NCI-H128 (cell line): ENCODE measurements at regions not wholly inside any gene's neighbourhood (a gene's known extent, or its start where the extent isn't known, plus 50 kb on each side); places are given as distances from the start of the nearest gene placed in this dataset.

Experiments used
- DNase-seq: peaks from one replicate; lab custom pipeline; 2025; ENCODE audit not compliant: unreplicated experiment; lab: John Stamatoyannopoulos, UW

DNA sequence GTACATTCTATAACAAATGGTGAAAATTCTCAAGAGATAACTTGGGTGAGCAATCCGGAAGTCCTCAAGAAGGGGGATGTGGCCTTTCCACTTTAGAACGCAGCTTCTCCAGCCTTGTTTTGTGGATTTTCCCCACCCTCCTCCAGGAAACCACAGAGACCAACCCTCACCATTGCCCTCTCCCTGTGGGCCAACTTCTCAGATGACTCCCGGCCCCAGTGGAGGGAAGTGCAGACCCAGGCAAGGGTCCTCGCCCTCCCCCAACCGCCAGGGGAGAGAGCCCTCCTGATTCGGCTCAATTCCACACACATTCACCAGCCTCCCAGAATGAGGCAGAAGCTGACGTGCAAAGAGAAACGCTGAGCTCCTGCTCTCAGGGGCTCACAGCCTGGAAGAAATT, 277.2 kb downstream of the EIPR1 start:
- no peak for DNase-seq

DNA sequence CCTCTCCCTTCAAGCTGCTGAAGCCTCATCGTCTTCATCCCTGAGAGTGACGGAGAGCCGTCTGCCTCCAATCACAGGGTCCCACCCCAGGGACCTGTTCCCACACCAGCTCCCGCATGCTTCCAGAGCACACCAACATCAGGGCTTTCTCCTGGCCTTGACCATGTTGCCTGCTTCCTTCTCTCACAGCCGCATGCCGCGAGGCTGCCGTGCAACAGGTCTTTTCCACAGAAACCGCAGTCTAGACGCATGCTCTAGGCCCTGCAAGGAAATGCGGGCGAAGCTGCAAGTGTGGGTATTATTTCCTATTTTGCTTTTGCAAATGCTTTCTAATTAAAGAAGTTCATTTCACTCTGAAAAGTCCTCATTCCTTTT, 277.8 kb downstream of the EIPR1 start:
- no peak for DNase-seq

DNA sequence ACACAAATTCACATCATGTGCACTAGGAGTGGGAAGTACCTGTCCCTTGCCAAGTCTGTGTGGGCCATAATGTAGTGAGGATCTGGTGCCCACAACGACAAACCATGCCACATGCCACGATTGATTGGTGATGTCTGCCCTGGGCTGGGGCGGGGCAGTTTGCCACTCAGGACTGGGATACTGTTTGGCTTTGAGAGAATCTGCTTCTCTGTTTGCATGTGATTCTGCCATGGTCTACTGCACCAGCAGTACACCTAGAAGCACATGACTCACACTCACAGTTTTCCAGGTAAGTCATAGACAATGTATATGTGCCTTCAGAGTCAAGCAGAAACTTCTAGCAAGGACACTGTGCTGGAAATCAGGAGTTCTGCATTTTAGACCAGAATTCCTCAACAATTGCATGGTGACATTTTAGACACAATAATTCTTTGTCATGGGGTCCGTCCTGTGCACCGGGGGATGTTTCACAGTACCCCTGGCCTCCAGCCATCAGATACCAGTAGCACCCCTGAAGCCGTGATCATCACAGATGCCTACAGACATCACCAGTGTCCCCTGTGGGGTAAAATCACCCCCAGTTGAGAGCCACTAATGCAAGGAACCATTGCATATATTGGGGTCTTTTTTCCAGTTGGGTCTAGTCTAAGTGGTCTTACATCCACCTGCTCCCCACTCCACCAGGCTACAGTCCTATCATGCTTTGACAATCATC, 278.3 kb downstream of the EIPR1 start:
- DNase-seq = no peak

DNA sequence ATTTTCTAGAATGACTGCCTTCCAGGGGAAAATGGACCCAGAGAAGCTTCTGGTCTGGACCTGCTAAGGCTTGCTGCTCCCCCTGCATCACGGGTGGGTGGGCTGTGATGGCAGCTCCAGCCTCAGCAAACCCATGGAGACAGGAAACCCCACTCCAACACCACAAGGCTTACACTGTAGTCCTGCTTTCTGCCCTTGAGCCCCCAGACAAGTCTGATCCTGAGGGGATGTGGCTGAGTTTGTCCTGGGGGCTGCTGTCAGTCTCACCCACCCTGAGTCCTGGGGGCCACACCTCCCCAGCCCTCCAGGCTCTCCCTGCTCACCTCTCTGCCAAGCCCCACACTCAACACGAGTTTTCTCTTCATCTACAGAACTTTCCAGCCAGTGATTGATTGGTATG, 279.4 kb downstream of the EIPR1 start:
- no peak for DNase-seq

DNA sequence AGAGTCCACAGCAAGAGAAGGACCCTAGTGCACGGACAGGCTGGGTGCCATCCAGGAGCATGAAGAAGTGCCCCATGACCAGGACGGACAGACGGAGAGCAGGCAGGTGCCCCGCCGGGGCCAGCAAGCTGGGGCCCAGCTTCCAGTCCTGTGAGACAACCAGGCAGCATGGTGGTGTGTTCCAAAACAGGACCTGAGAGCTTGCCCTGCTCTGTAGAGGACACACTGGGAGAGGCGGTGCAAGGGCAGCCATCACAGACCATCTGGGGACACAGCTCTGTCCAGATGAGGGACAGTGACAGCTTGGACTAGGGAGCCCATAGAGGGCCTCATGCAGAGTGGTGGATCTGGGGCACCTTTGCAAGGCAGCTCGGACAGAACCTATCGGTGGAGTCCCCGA, 279.8 kb downstream of the EIPR1 start:
- no peak for DNase-seq

DNA sequence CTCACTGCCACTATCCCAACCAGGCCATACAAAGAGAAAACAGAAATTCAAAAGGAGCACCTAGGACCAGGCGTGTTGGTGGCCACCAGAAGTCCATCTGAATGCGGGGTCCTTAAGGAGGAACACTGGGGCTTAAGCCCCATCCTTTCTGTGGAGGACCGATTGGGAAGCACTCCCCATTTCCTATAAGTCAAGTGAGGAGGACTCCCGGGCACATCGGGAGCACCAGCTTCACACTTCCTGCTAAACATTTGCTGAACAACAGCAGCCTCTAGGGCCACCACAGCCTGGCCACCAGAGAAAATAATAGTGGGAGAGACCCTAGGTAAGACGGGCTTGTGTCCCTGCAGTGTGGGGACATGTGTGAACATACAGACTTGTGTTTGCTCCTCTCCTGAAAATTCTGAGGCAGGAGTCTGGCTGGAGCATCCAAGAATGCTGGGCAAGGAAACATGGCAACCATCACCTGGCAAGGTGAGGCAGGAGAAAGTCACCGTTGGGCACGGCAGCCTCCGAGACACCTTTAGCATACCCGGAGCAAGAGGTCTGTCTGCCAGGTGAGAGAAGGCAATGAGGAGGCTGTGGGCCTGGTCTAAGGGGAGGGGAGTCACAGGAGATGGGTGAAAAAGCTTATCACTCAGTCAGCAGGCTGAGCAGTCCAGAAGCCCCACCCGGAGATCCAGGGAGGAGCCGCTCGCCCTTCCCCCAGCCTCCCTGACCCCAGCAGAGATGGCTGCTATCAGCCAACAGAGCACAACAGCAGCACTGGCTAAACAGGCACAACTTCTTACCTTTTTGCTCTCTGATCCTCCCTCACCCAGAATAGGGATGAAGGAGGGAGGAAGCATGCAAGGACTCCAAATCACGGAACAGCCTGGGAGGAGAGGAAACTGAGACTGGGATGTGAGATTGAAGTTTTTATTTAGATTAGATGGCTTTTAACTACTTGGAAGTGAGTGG, 282.3 kb downstream of the EIPR1 start:
- no peak for DNase-seq

DNA sequence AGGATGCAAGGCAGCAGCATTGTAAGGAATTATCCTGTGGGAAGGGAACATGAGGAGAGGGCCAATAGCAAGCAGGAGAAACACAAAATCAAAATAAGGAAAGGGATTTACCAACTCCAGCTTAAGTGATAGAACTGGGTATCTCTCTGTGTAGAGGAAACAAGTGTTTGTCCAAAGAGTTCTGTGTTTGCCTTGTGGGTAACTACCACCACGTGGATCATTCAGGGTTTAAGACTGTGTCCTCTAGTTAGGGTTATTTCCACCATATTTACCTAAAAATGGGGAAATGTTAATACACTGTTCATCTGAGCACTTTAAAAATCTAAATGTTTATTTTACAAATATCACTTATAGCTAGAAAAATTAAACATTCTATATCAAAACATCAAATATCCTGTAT, 283.3 kb downstream of the EIPR1 start:
- no peak for DNase-seq

DNA sequence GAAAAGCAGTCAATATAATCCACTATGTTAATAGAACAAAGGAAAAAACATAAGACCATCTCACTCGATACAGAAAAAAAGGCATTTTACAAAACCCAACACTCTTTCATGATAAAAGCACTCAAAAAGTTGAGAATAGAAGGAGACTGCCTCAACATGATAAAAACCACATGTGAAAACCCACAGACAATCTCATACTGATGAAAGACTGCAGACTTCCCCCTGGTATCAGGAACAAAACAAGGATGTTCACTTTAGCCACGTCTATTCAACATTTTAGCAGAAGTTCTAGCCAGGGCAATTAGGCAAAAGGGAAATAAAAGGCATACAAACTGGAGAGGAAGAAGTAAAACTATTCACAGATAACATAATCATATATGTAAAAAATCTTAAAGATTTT, 285.9 kb downstream of the EIPR1 start:
- DNase-seq = no peak

DNA sequence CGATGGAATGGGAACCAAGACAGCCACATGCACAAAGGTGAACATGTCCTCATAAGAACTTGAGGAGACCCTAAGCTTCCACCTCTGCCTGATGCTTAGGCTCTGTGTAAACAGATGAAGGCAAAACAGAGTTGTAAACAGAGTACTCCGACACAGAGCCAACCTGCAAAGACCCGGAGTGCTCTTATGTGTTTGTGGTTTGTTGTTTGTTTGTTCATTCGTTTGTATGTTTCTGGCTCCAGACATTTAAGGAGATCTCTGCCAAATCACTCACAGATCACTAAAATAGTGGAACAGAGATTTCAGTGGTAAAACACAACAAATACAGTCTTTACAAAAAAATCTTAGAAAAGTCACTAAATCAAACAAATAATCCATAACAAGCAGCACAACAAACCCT, 294.9 kb downstream of the EIPR1 start:
- DNase-seq = no peak

DNA sequence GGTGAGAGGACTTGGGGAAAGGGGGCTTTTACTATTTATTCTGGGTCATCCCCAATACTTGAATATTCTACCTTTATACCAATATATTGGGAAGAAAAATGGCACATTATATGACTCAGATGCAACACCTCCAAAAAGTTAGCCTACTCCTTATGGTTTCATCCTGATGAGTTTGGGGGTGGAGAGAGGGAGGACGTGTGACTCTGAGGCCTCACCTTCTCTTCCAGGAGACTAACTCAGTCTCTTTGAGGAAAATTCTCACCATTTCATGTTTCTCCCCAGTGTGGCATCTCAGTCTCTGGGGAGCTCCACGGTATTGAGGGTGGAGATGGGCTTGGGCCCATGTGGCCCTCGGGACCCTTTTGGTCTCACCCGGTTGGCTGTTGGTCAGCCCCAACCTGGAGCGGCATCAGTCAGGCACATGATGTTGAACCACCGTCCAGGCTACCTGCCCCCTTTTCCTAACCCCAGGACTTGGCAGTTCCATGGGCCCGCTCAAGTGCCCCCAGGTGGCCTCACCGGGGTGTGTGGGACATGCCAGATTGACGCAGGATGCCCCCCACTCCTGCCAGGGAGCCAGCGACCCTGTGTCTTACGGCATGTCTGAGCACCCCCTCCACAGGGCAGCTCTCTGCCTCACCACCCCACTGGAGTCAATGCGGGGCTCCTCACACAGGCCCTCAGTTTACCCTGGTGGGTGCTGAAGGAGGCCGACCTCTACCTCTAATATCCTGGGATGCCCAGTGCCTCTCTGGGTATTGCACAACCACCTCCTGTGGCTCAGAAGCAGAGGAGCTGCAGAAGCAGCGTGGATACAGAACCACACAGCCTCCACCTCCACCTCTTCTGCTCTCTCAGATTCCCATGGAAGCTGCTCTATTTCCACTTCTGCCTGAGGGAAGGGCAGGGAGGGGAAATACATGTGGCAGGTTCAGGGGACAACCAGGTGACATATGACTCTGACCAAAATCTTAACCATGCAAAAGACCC, 297.4 kb downstream of the EIPR1 start:
- no peak for DNase-seq

DNA sequence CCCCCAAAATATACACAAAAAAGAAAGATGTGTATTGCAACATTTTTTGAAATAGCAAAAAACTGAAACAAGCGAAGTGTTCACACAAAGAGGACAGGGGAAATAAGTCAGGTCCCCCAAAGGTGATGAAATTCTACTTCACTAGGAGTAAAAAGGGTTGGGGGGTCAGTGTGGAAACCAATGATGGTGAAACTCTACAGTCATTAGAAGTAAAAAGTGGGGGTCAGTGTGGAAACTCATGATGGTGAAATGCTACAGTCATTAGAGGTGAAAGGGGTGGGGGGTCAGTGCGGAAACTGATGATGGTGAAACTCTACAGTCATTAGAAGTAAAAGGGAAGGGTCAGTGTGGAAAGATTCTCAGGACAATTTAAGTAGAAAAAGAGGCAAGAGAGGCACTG, 298.2 kb downstream of the EIPR1 start:
- DNase-seq = no peak

DNA sequence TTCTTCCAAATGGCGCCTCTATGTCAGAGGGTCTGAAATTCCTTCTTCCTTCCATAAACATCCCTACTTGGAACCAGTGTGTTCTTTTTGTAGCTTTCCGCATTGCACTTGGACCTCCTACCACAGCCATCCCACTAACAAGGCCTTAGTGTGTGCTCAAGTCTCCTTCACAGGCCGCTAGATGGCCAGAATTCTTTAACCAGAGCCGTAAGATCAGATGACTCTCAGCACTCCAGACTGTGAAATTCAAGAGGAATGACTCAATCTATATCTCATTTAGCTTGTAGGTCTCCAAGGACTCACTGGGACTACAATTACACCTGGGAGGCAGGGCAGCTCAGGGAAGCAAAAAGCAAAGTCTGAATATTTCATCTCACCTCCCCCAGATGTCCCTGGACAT, 298.9 kb downstream of the EIPR1 start:
- DNase-seq = no peak

DNA sequence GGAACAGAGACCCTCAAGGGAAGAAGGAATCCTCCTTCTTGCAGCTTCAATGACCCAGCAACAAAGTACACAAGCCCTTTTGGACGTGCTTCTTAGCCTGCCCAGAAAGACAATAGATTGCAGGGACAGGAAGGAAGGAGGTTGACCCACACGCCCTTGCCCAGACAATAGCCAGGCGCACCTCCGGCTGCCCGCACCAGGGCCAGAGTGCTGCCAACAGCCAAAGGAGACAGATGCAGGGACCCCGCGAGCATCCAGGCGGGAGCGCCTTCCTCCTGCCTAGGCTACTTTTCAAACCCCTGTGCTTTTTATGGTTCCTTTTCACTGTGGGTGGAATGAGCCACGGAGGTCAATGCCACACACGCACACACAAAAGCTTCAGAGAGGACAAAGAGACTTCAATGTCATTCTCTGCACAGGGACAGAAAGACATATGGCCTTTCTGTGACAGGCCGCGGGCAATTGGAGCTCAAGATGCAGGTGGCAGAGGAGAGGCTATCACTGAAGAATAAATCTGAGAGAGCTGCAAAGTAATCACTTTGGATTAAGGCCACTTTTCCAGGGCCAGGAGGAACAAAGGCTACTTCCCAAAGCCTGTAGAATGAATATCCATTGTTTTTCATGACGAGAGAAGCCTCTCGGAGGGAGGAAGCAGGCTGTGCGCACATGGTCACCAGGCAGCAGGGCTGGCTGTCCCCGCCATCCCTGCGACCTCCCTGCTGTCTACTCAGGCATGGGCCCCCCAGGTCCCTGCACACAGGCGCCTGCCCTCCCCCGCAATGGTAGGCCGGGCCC, 300.6 kb downstream of the EIPR1 start:
- no peak for DNase-seq

DNA sequence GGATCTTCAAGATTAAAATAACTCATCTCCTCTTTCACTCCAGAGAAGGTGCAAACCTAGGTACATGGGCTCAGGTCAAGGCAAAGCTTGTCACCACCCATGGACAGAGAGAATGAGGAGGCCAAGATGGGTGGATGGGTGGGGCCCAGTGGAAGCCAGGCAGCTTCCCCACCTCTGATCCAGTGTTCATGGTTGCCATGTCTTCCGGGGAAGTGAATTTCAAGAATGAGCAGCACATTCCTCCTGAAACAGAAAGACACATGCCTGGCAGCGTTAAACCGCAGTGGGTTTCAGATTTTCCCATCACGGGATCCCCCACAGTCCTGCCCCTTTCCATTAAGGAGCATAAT, 301.7 kb downstream of the EIPR1 start:
- no peak for DNase-seq

DNA sequence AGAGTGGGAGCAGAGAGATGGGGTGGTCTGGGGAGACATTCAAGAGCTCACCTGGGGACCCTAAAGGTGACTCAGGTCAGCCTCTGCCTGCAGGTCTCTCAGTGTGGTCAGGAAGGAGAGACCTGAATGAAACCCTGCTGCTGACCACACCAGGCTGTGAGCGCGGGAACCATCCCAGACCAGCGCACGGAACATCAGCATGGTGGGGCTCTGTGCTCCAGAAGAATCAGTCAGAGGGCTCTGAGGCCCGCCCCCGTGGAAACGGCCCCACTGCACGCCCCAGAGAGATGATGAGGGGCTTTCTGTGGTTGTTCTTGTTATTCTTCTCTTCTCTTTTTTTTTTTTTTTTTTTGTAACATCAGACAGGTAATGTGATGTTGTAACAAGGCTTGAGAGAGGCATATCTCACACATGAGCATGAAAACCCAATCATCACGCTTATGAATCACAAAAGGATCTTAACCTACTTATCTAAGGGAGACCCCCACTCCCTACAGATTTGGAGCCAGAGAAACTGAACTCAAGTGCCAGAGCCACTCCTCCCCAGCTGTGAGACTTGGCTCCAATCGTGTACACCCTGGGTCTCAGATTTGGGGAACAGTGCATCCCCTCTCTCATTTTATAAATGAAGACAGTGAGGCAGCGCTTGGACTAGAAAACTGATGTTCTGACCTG, 302.2 kb downstream of the EIPR1 start:
- DNase-seq = no peak

DNA sequence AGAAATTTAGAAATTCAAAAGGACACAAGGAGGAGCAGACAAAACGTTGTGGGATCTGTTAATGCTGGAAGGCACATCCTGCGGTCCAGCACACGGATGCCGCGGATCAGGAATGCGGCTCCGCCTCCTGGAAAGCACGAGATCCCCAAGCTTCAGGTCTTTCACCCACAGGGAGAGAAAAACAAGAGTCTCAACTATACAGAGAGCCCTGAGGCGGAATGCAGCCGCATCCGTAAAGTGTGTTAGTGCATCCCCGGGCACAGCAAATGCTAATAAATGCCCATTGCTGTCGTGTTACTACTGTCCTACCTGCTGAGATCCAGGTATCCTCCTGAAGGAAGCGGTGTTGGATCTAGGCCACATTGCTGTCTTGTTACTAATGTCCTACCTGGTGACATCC, 303.9 kb downstream of the EIPR1 start:
- DNase-seq = no peak

DNA sequence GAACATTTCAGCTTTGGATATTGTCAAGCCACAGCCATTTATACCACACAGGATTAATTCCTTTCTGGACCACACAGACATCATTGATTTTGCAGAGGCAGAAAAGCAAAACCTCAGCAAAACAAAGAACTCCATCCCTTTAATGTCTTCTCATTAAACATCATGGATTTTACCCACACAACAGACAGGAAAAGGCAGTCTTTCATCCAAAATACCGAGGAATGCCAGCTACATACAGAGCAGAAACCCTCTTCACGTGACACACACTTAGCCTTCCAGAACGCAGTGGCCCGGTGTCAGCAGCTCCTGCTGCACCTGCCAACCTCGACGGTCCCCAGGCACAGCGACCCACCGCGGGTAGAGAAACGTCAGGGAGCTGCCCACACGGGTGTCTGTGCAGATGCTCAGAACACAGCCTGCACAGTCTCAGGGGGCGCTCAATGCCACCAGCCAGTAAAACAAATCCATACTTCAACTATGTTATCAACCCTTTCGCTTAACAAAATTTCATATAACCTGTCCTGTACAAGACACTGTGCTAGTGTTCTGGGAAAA, 304.5 kb downstream of the EIPR1 start:
- no peak for DNase-seq

DNA sequence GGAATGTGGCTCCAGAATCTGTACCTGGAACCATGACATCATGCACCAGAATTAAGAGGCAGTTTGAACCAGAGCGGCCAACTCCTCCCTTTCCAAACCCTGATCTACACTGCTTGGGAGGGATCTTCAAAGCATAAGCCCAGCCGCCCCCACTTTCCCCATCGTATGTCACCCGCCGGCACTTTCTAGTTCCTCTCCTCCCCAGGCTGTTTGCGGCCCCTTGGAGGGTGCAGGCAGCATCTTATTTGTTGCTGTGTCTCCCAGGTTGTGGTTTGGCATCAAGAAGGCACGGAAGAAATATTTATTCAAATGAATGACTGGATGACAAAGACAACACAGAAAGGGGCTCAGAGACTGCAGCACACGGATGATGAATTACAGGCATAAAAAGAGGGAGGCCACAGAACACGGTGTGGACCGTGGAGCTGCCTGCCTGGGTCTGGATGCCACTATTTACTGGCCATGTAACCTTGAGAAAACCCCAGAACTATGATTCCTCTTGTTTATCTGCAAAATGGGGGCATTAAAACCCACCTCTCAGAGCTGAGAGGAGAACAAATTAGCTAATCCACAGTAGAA, 305.8 kb downstream of the EIPR1 start:
- DNase-seq = no peak

DNA sequence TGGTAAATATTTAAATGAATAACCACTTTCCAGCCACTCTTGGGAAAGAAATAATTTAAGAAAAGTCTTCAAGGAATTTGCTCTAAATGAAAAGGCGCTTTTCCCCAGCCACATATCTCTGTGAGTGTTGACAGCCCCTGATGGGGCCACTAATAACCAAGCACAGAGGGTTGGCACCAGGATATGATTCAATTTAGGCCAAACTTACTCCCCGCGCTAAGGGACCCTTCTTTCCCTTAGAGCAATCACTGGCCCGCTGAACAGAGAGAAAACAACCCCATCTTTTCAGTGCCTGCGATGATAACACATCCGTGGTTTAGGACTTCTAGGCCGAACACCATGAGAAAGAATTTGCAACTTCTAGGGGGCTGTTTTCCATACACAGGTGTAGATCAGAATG, 310.8 kb downstream of the EIPR1 start:
- DNase-seq = no peak
